H1 (cell line): ENCODE measurements at regions not wholly inside any gene's neighbourhood (a gene's known extent, or its start where the extent isn't known, plus 50 kb on each side); places are given as distances from the start of the nearest gene placed in this dataset.

Source experiments
- CTCF ChIA-PET: fragments of 300-600 bp; sonication (Branson Sonifier 250); formaldehyde crosslinking; loops from one replicate; lab custom pipeline; 2021; ENCODE audit not compliant: partially characterized antibody; lab: Charles Lee
- POLR2A ChIA-PET: fragments of 300-600 bp; sonication (Branson Sonifier 250); formaldehyde crosslinking; loops from one replicate; lab custom pipeline; 2021; ENCODE audit warnings: inconsistent platforms; ENCODE audit not compliant: partially characterized antibody; lab: Charles Lee
- DNase-seq, 2 experiments: peaks; one replicate each; pipeline versions ENCODE4 v3.0.0 to v3.0.0-alpha.2; 2010 to 2022; ENCODE audit warnings: low spot score in 2 of 2, low read depth in 1 of 2, mixed read lengths in 1 of 2
- FAIRE-seq: peaks from 2 replicates; lab custom pipeline; 2011; peaks lifted over from hg19 to GRCh38; lab: Jason Lieb, UNC
- H2AFZ ChIP-seq: 2 replicates; pipeline ENCODE4 v1.8.1; 2012; ENCODE audit warnings: low read length, inconsistent platforms
- H2AK5ac ChIP-seq: 2 replicates; pipeline ENCODE4 v1.6.1; 2013; ENCODE audit warnings: low read depth, low read length
- H2BK120ac ChIP-seq: replicated peaks from 2 replicates; pipeline ENCODE3; 2013; ENCODE audit warnings: low read depth, low read length, inconsistent platforms
- H2BK12ac ChIP-seq: 2 replicates; pipeline ENCODE4 v1.6.1; 2013; ENCODE audit warnings: low read depth, low read length
- H2BK15ac ChIP-seq: 2 replicates; pipeline ENCODE4 v1.6.1; 2013; ENCODE audit warnings: low read length
- H2BK20ac ChIP-seq: 2 replicates; pipeline ENCODE4 v1.6.1; 2013; ENCODE audit warnings: low read length
- H2BK5ac ChIP-seq: 2 replicates; pipeline ENCODE4 v1.6.1; 2013; ENCODE audit warnings: low read depth, low read length
- H3K14ac ChIP-seq: 2 replicates; pipeline ENCODE4 v1.6.1; 2013; ENCODE audit warnings: inconsistent platforms; ENCODE audit not compliant: insufficient read length
- H3K18ac ChIP-seq: 2 replicates; pipeline ENCODE4 v1.6.1; 2013; ENCODE audit warnings: low read length; ENCODE audit errors: extremely low read depth
- H3K23ac ChIP-seq: 2 replicates; pipeline ENCODE4 v1.6.1; 2013; ENCODE audit warnings: inconsistent platforms; ENCODE audit not compliant: insufficient read length
- H3K23me2 ChIP-seq: 2 replicates; pipeline ENCODE4 v1.6.1; 2013; ENCODE audit warnings: low read depth, low read length
- H3K27ac ChIP-seq: 2 replicates; pipeline ENCODE4 v1.6.1; 2011; ENCODE audit warnings: low read depth, low read length, inconsistent platforms
- H3K27me3 ChIP-seq, 4 experiments: replicated peaks in 1 of 4; 1 replicate in 1 of 4; 2 replicates in 3 of 4; pipeline versions ENCODE4 v1.6.1 to v1.8.1; 2011 to 2013; ENCODE audit warnings: low read length in 3 of 4, mild to moderate bottlenecking in 3 of 4, inconsistent platforms in 2 of 4, mixed read lengths in 2 of 4, moderate library complexity in 1 of 4; ENCODE audit not compliant: control insufficient read depth in 3 of 4, insufficient read depth in 3 of 4; ENCODE audit errors: extremely low read depth in 1 of 4
- H3K36me3 ChIP-seq, 4 experiments: 2 replicates each; pipeline versions ENCODE4 v1.6.1 to v1.8.1; 2011 to 2013; ENCODE audit warnings: mild to moderate bottlenecking in 4 of 4, low read length in 3 of 4, moderate library complexity in 2 of 4, control low read depth in 1 of 4, inconsistent platforms in 1 of 4; ENCODE audit not compliant: insufficient read depth in 4 of 4, control insufficient read depth in 2 of 4
- H3K4ac ChIP-seq: replicated peaks from 2 replicates; pipeline ENCODE3; 2013; ENCODE audit warnings: low read length, low read depth, mixed read lengths, inconsistent platforms; ENCODE audit not compliant: insufficient read length
- H3K4me1 ChIP-seq, 4 experiments: replicated peaks in 1 of 4; 1 replicate in 1 of 4; 2 replicates in 3 of 4; pipeline versions ENCODE4 v1.6.1 to v1.8.1; 2011 to 2013; ENCODE audit warnings: low read length in 3 of 4, inconsistent platforms in 2 of 4, mixed read lengths in 1 of 4; ENCODE audit not compliant: insufficient read depth in 4 of 4, control insufficient read depth in 3 of 4
- H3K4me2 ChIP-seq, 2 experiments: 2 replicates each; pipeline versions ENCODE4 v1.6.1 to v1.8.1; 2011 to 2013; ENCODE audit warnings: low read depth in 2 of 2, low read length in 2 of 2, control low read depth in 1 of 2, inconsistent platforms in 1 of 2, mild to moderate bottlenecking in 1 of 2; ENCODE audit not compliant: insufficient read depth in 1 of 2
- H3K4me3 ChIP-seq, 4 experiments: fragments of 200-600, 300-600 bp in 1 of 4; sonication (generic), shearing (Covaris generic), sonication (Bioruptor Twin) in 1 of 4; 2 replicates each; pipeline versions ENCODE4 v1.5.1 to v1.8.1; 2011 to 2016; ENCODE audit warnings: low read length in 4 of 4, low read depth in 3 of 4, control low read depth in 2 of 4, inconsistent platforms in 2 of 4, mild to moderate bottlenecking in 2 of 4, mixed read lengths in 1 of 4, moderate library complexity in 1 of 4; ENCODE audit not compliant: insufficient read depth in 2 of 4; ENCODE audit errors: extremely low read depth in 1 of 4
- H3K56ac ChIP-seq: replicated peaks from 2 replicates; pipeline ENCODE3; 2013; ENCODE audit warnings: low read depth, mild to moderate bottlenecking, mixed read lengths, low read length, inconsistent platforms; ENCODE audit not compliant: insufficient read length
- H3K79me1 ChIP-seq: 2 replicates; pipeline ENCODE4 v1.6.1; 2013; ENCODE audit warnings: low read depth, low read length, control low read depth
- H3K79me2 ChIP-seq, 2 experiments: 2 replicates each; pipeline versions ENCODE4 v1.6.1 to v1.8.1; 2012 to 2013; ENCODE audit warnings: low read length in 2 of 2, mild to moderate bottlenecking in 2 of 2, inconsistent platforms in 1 of 2; ENCODE audit not compliant: insufficient read depth in 2 of 2, control insufficient read depth in 1 of 2
- H3K9ac ChIP-seq, 4 experiments: replicated peaks in 1 of 4; 1 replicate in 1 of 4; 2 replicates in 3 of 4; pipeline versions ENCODE4 v1.6.1 to v1.8.1; 2011 to 2013; ENCODE audit warnings: low read depth in 3 of 4, low read length in 3 of 4, control low read depth in 2 of 4, mild to moderate bottlenecking in 2 of 4, moderate library complexity in 2 of 4, inconsistent platforms in 1 of 4; ENCODE audit errors: extremely low read depth in 1 of 4
- H3K9me3 ChIP-seq, 2 experiments: 2 replicates each; pipeline versions ENCODE4 v1.6.1 to v1.8.1; 2012 to 2013; ENCODE audit warnings: mild to moderate bottlenecking in 2 of 2, moderate library complexity in 2 of 2, control low read depth in 1 of 2, inconsistent platforms in 1 of 2, low read depth in 1 of 2, low read length in 1 of 2, mixed read lengths in 1 of 2; ENCODE audit not compliant: insufficient read depth in 2 of 2
- H4K20me1 ChIP-seq, 2 experiments: replicated peaks in 1 of 2; 2 replicates each; pipeline versions ENCODE3 to v1.8.1; 2011 to 2013; ENCODE audit warnings: inconsistent platforms in 2 of 2, low read length in 2 of 2, mild to moderate bottlenecking in 1 of 2; ENCODE audit not compliant: insufficient read depth in 2 of 2, control insufficient read depth in 1 of 2
- H4K5ac ChIP-seq: 2 replicates; pipeline ENCODE4 v1.6.1; 2013; ENCODE audit warnings: low read length, low read depth, mixed read lengths, inconsistent platforms; ENCODE audit not compliant: insufficient read length
- H4K8ac ChIP-seq: 2 replicates; pipeline ENCODE4 v1.8.0; 2013; ENCODE audit warnings: mild to moderate bottlenecking, moderate library complexity, low read length, inconsistent platforms; ENCODE audit not compliant: insufficient read depth; ENCODE audit errors: extremely low read depth
- H4K91ac ChIP-seq: replicated peaks from 2 replicates; pipeline ENCODE3; 2013; ENCODE audit warnings: low read length, mixed read lengths, inconsistent platforms; ENCODE audit not compliant: insufficient read length
- BACH1 ChIP-seq: IDR thresholded peaks from 2 replicates; pipeline ENCODE4 v1.6.1; 2012; ENCODE audit warnings: low read length, improper control_type of control experiment
- CTCF ChIP-seq, 3 experiments: IDR thresholded peaks; 1 replicate in 2 of 3; 2 replicates in 1 of 3; pipeline versions ENCODE4 v1.5.1 to v1.6.1; 2011; ENCODE audit warnings: low read length in 3 of 3, mild to moderate bottlenecking in 3 of 3, inconsistent platforms in 2 of 3, low read depth in 1 of 3, moderate library complexity in 1 of 3; ENCODE audit not compliant: insufficient read depth in 1 of 3; ENCODE audit errors: control extremely low read depth in 1 of 3
- EGR1 ChIP-seq: IDR thresholded peaks from 2 replicates; pipeline ENCODE4 v1.6.1; 2011; ENCODE audit warnings: low read depth, low read length, borderline replicate concordance
- TAF1 ChIP-seq: IDR thresholded peaks from 2 replicates; pipeline ENCODE4 v1.6.1; 2011; ENCODE audit warnings: mild to moderate bottlenecking, low read depth, low read length

DNA sequence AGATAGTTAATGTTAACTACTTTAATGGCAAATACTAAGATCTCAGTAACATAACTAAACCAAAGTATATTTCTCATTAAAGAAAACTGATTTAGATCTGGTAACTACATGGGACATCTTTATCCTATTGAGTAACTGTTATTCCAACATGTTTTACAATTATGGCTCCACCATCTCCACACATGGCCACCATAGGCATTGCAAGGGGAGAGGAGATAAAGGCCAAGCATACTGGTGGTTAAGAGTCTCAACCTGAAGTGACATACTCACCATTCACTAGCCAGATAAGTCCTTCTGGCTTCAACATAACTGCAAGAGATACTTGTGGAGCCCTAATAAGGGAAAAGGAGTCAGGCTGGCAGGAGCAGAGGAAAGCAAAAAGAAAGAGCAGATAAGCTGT is 1586.4 kb upstream of the SPRY2 start:
- DNase-seq = no peak
- CTCF ChIA-PET = interaction anchor here (0.7 to 4.0 kb wide), 3 partner anchors 8 to 626 kb away, joined by 3 to 10 read pairs (median 3); no protein-coding TSS in a partner anchor
- Histone ChIP-seq H3K14ac (no peak overlapping the region), H4K5ac (no peak overlapping the region), H2BK12ac (no peak overlapping the region), H3K27me3 (no peaks in the 10 kb centered on the region; a peak in 1 of 7 replicates), H4K91ac (no peak overlapping the region), H3K27ac (no peak overlapping the region), H4K20me1 (no peaks in the 10 kb centered on the region), H2BK15ac (no peak overlapping the region), H3K4me1 (peaks cover 0 to 3% (median 0%) of the 10 kb centered on the region in 4 experiments; a peak in 1 of 7 replicates), H3K4me3 (no peak overlapping the region), H2BK20ac (0 out of 2 replicates have a peak overlapping the region, but pooled peaks have one; percentile 11), H3K18ac (peak overlapping the region; percentile 38; the same call in 1 of the 2 replicates), H2AFZ (0 out of 2 replicates have a peak overlapping the region, but pooled peaks have one; percentile 12), H3K36me3 (no peaks in the 10 kb centered on the region), H3K9me3 (no peaks in the 10 kb centered on the region), H4K8ac (no peak overlapping the region), H2BK120ac (no peak overlapping the region), H2AK5ac (no peak overlapping the region), H3K23ac (no peak overlapping the region), H3K56ac (no peak overlapping the region), H3K4me2 (no peak overlapping the region), H3K79me2 (no peaks in the 10 kb centered on the region), H2BK5ac (no peak overlapping the region), H3K79me1 (no peaks in the 10 kb centered on the region), H3K23me2 (no peaks in the 10 kb centered on the region), H3K4ac (no peak overlapping the region), H3K9ac (no peak overlapping the region)
- POLR2A ChIA-PET = no interaction called here
- no peak for FAIRE-seq
- TF ChIP-seq BACH1 (no peak), TAF1 (no peak), CTCF (IDR thresholded peaks at IDR 0.05; ENCODE audit: control extremely low read depth in 1 of 3, insufficient read depth in 1 of 3, low read depth in 1 of 3, low read length in 3 of 3) (peak in 2 of 3 experiments; percentile 5 to 56; a peak in 2 of 4 replicates), EGR1 (no peak)
